ENCODE measurements at regions not wholly inside any gene's neighbourhood (a gene's known extent, or its start where the extent isn't known, plus 50 kb on each side); places are given as distances from the start of the nearest gene placed in this dataset.

DNA sequence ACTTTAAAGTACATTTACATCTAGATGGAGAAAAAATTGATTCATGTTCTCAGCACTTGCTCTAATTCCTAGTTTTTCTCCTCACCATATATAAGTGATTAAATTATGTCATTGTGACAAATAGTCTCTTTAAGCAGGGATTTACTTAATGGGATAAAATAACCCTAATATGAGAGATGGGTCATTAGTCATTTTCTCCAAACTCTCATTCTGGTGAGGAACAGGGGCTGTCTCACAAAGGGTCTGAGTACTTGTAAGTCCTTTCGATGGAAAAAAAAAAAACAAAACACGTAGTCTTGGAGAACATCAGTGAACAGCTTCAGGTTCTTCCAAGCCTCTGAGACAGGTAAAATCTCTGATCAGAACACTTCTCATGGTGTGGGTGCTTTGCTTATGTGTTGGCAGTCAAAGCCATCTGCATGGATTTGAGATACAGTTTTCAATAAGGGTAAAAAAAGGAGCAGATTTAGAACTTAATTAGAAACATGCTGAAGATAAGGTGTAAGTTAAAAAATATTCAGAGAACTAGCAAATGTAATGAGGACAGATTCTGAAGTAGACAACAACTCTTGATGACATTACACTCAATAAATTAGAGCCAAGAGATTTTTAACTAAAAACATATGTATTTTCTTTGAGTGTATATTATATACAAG is 1668.9 kb upstream of the MIR17HG start:
- TF ChIP-seq CTCF (IDR thresholded peaks at IDR 0.05): no peak
- no peak for TF ChIP-seq POLR2A (IDR thresholded peaks at IDR 0.05)
